GM12878 (cell line): ENCODE measurements at regions not wholly inside any gene's neighbourhood (a gene's known extent, or its start where the extent isn't known, plus 50 kb on each side); places are given as distances from the start of the nearest gene placed in this dataset.

Source experiments
- ATAC-seq: fragments of 200-7000 bp; cut with Tn5 transposase; 3 replicates; pipeline ENCODE4 v1.9.1; 2020; ENCODE audit warnings: mild to moderate bottlenecking, moderate library complexity
- BruUV-seq: library from RNA; stranded (reverse); fragments of 400-500 nt; replicated peaks from 2 replicates; lab custom pipeline; 2021; lab: Mats Ljungman, UMichigan
- CTCF ChIA-PET: fragments of 300-600 bp; sonication (Branson Sonifier 250); formaldehyde crosslinking; extraction: SDS; loops from one replicate; lab custom pipeline; 2021; ENCODE audit warnings: inconsistent platforms; lab: Yijun Ruan, JAX
- POLR2A ChIA-PET: fragments of 350-600 bp; formaldehyde crosslinking; extraction: SDS; loops from one replicate; lab custom pipeline; 2021; ENCODE audit warnings: inconsistent platforms; lab: Charles Lee
- RAD21 ChIA-PET: fragments of 300-600 bp; sonication (Branson Sonifier 250); formaldehyde crosslinking; loops from one replicate; lab custom pipeline; 2023; ENCODE audit warnings: antibody characterized with exemption; ENCODE audit not compliant: unreplicated experiment; lab: Charles Lee
- SMC1A ChIA-PET: fragments of 300-600 bp; sonication (Branson Sonifier 250); formaldehyde crosslinking; loops from one replicate; lab custom pipeline; 2023; ENCODE audit not compliant: unreplicated experiment, uncharacterized antibody; lab: Charles Lee
- DNase-seq: peaks from one replicate; pipeline ENCODE4 v3.0.0-alpha.2; 2011; ENCODE audit warnings: low read depth, low spot score
- FAIRE-seq: peaks from 3 replicates; lab custom pipeline; 2011; peaks lifted over from hg19 to GRCh38; lab: Jason Lieb, UNC
- H2AFZ ChIP-seq: 2 replicates; pipeline ENCODE4 v1.6.0; 2011; ENCODE audit warnings: low read depth, low read length, control low read depth; ENCODE audit not compliant: control insufficient read depth
- H3K27ac ChIP-seq: 2 replicates; pipeline ENCODE4 v1.5.1; 2011; ENCODE audit warnings: control low read depth; ENCODE audit not compliant: control insufficient read depth, insufficient read depth
- H3K27me3 ChIP-seq, 2 experiments: replicated peaks in 1 of 2; 2 replicates each; pipeline versions ENCODE4 v1.6.0 to v1.6.1; 2011; ENCODE audit warnings: low read length in 1 of 2; ENCODE audit not compliant: control insufficient read depth in 2 of 2, insufficient read depth in 2 of 2
- H3K36me3 ChIP-seq, 2 experiments: 2 replicates each; pipeline ENCODE4 v1.5.1; 2011; ENCODE audit warnings: low read length in 1 of 2; ENCODE audit not compliant: control insufficient read depth in 2 of 2, insufficient read depth in 2 of 2
- H3K4me1 ChIP-seq: 2 replicates; pipeline ENCODE4 v1.6.1; 2011; ENCODE audit warnings: mild to moderate bottlenecking, low read length, moderate library complexity, mixed read lengths; ENCODE audit not compliant: control insufficient read depth, insufficient read depth
- H3K4me2 ChIP-seq: 2 replicates; pipeline ENCODE4 v1.6.0; 2011; ENCODE audit warnings: control low read depth; ENCODE audit not compliant: control insufficient read depth, insufficient read depth
- H3K4me3 ChIP-seq: fragments of 200-600 bp; sonication (generic); 2 replicates; pipeline ENCODE4 v1.5.1; 2016
- H3K79me2 ChIP-seq: 2 replicates; pipeline ENCODE4 v1.6.0; 2011; ENCODE audit warnings: low read length; ENCODE audit not compliant: control insufficient read depth, insufficient read depth
- H3K9ac ChIP-seq: 2 replicates; pipeline ENCODE4 v1.8.0; 2011; ENCODE audit warnings: low read length, control low read depth, mixed read lengths; ENCODE audit not compliant: control insufficient read depth, insufficient read depth
- H3K9me3 ChIP-seq: replicated peaks from 3 replicates; pipeline ENCODE4 v1.5.1; 2011; ENCODE audit warnings: mild to moderate bottlenecking, low read length; ENCODE audit not compliant: control insufficient read depth, insufficient read depth
- H4K20me1 ChIP-seq: 2 replicates; pipeline ENCODE4 v1.6.0; 2011; ENCODE audit not compliant: control insufficient read depth, insufficient read depth
- BRCA1 ChIP-seq: IDR thresholded peaks from 2 replicates; pipeline ENCODE4 v1.6.1; 2011; ENCODE audit warnings: low read depth, low read length, improper control_type of control experiment
- CEBPB ChIP-seq, 2 experiments: fragments of 150-350 bp in 1 of 2; IDR thresholded peaks; 2 replicates each; pipeline ENCODE4 v1.6.1; 2012 to 2014; ENCODE audit warnings: low read depth in 2 of 2, low read length in 2 of 2, borderline replicate concordance in 1 of 2, inconsistent platforms in 1 of 2
- JUND ChIP-seq: IDR thresholded peaks from 2 replicates; pipeline ENCODE4 v1.6.1; 2012; ENCODE audit warnings: low read depth, mild to moderate bottlenecking, low read length, improper control_type of control experiment, moderate library complexity
- KAT2A ChIP-seq: conservative IDR thresholded peaks from 2 replicates; pipeline ENCODE4 v1.6.1; 2011; ENCODE audit warnings: low read depth, low read length; ENCODE audit not compliant: control insufficient read depth
- MYC ChIP-seq: IDR thresholded peaks from 2 replicates; pipeline ENCODE4 v1.6.1; 2011; ENCODE audit warnings: mild to moderate bottlenecking, low read length, moderate library complexity, inconsistent platforms; ENCODE audit not compliant: insufficient read depth, insufficient replicate concordance, insufficient read length, severe bottlenecking
- NFIC ChIP-seq: IDR thresholded peaks from 2 replicates; pipeline ENCODE4 v1.6.1; 2012; ENCODE audit warnings: low read depth, mild to moderate bottlenecking, inconsistent platforms, low read length, moderate library complexity
- RUNX3 ChIP-seq: IDR thresholded peaks from 2 replicates; pipeline ENCODE4 v1.6.1; 2012; ENCODE audit warnings: low read length, inconsistent platforms
- SPI1 ChIP-seq: IDR thresholded peaks from 2 replicates; pipeline ENCODE4 v1.6.1; 2011; ENCODE audit warnings: low read depth, mild to moderate bottlenecking, low read length, moderate library complexity, borderline replicate concordance; ENCODE audit not compliant: insufficient read depth
- STAT1 ChIP-seq: fragments of 450-650 bp; conservative IDR thresholded peaks from 2 replicates; pipeline ENCODE4 v1.6.1; 2014; ENCODE audit warnings: antibody characterized with exemption, mild to moderate bottlenecking
- ZBED1 ChIP-seq: IDR thresholded peaks from 2 replicates; pipeline ENCODE4 v1.6.1; 2016; ENCODE audit warnings: borderline replicate concordance
- ZNF384 ChIP-seq: IDR thresholded peaks from 2 replicates; pipeline ENCODE4 v1.6.1; 2012; ENCODE audit warnings: low read depth, mild to moderate bottlenecking, low read length, improper control_type of control experiment, borderline replicate concordance
- WGBS: methylation state at CpG from one replicate; pipeline ENCODE4 v1.1.6; 2016; ENCODE audit warnings: low lambda C conversion rate; ENCODE audit not compliant: insufficient replicate concordance, insufficient coverage; ENCODE audit errors: missing lambda C conversion rate; 5-methylcytosine and 5-hydroxymethylcytosine counted together
- in situ Hi-C: fragments of 300-500 bp; cut with MboI; formaldehyde crosslinking; loops from 9 replicates; pipeline ENCODE4 v1.14.3; 2018; ENCODE audit warnings: mixed read lengths
- intact Hi-C: fragments of 100-400 bp; cut with micrococcal nuclease; formaldehyde crosslinking; loops from one replicate; pipeline ENCODE4 v1.14.2; 2022; ENCODE audit not compliant: unreplicated experiment
- TF ChIP-seq, protein P1 (sequence below): fragments of 450-650 bp; formaldehyde crosslinking; IDR thresholded peaks from 2 replicates; pipeline ENCODE4 v1.4.0; 2022; ENCODE audit warnings: mild to moderate bottlenecking, moderate library complexity

DNA sequence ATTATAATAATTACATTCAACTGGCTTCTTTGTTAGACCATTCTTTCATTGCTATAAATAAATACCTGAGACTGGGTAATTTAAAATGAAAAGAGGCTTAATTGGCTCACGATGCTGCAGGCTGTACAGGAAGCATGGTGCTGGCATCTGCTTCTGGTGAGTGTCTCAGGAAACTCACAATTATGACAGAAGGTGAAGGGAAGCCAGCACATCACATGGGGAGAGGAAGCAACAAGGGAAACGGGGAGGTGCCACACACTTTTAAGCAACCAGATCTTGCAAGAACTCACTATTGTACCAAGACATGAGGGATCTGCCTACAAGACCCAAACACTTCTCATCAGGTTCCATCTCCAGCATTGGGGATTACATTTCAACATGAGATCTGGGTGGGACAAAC is 413.1 kb upstream of the ARRDC4 start (continued):
- no peak for TF ChIP-seq RUNX3

DNA sequence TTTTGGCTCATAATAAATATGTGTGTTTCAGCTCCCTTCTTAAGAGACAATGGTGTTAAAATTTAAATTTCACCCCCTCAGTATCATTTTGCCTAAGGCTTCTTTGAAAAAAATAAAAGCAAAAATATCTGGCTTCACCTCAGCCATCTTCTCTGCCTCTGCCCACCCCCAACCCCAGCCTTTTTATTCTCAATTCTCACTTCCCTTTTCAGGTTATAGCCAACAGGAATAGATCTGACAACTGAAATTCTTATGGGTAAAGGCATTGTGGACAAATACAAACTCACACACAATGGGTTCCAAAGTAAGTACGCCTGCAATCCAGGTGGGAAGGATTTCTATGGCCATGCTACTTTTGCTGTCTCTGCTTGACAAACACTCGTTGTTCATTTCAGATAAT is 399.0 kb upstream of the ARRDC4 start:
- Histone ChIP-seq H3K4me2 (no peak overlapping the region), H4K20me1 (no peaks in the 10 kb centered on the region), H3K9ac (no peak overlapping the region), H3K36me3 (no peaks in the 10 kb centered on the region), H3K27ac (no peak overlapping the region), H3K27me3 (no peaks in the 10 kb centered on the region), H3K9me3 (no peaks in the 10 kb centered on the region), H3K4me1 (no peaks in the 10 kb centered on the region), H2AFZ (no peak overlapping the region), H3K4me3 (no peak overlapping the region), H3K79me2 (no peaks in the 10 kb centered on the region)
- no TSS peak for BruUV-seq
- peak; percentile 63 for ATAC-seq
- TF ChIP-seq ZNF384, result 0 out of 2 replicates have a peak, but pooled peaks have one; percentile 28
- TF ChIP-seq BRCA1, result no peak
- TF ChIP-seq SPI1, result peak; percentile 81
- POLR2A ChIA-PET, result no interaction called here
- in situ Hi-C loops, result no loop called here
- RAD21 ChIA-PET, result no interaction called here
- no peak for DNase-seq
- FAIRE-seq, result no peak
- CTCF ChIA-PET, result interaction anchor here (0.6 kb wide), 1 partner anchor 11 kb away, joined by 3 read pairs; no protein-coding TSS in a partner anchor
- 40% methylated on average over 2 of the region's 2 CpGs for WGBS
- SMC1A ChIA-PET, result interaction anchor here (0.6 kb wide), 1 partner anchor 31 kb away, joined by 3 read pairs; no protein-coding TSS in a partner anchor
- intact Hi-C loops, result no loop called here

DNA sequence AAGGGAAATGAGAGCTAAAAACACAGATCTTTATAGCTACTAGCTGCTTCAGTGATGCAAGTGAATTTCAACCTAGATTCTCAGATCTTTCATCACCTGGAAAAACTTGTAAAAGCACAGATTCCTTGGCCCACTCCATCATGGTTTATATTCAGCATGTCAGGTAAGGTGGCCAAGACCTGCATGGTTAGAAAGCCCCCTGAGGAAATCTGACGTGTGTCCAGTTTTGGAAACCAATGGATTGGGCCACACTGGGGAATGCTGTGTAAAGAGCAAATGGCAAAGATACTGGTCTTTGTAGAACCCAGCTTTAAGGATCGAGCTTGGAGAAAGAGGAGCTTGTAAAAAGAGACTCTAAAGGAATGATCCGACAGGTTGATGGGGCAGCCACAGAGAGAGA is 397.0 kb upstream of the ARRDC4 start:
- RAD21 ChIA-PET, result no interaction called here
- Histone ChIP-seq H3K4me2 (no peak overlapping the region), H3K27ac (no peak overlapping the region), H3K9ac (no peak overlapping the region), H4K20me1 (no peaks in the 10 kb centered on the region), H3K4me1 (no peaks in the 10 kb centered on the region), H3K36me3 (no peaks in the 10 kb centered on the region), H3K27me3 (no peaks in the 10 kb centered on the region), H3K4me3 (no peak overlapping the region), H2AFZ (no peak overlapping the region), H3K9me3 (no peaks in the 10 kb centered on the region), H3K79me2 (no peaks in the 10 kb centered on the region)
- CTCF ChIA-PET, result no interaction called here
- SMC1A ChIA-PET, result interaction anchor here (1.3 kb wide), 1 partner anchor 18 kb away, joined by 3 read pairs; no protein-coding TSS in a partner anchor
- DNase-seq (no peak), FAIRE-seq (no peak), ATAC-seq (no peak)
- POLR2A ChIA-PET, result no interaction called here
- no TSS peak for BruUV-seq
- in situ Hi-C loops, result no loop called here
- WGBS, result 0% methylated on average over 3 of the region's 3 CpGs
- intact Hi-C loops, result no loop called here
- no peak for TF ChIP-seq MYC
- TF ChIP-seq NFIC, result no peak
- no peak for TF ChIP-seq STAT1
- no peak for TF ChIP-seq KAT2A
- TF ChIP-seq JUND, result no peak
- TF ChIP-seq, protein P1, sequence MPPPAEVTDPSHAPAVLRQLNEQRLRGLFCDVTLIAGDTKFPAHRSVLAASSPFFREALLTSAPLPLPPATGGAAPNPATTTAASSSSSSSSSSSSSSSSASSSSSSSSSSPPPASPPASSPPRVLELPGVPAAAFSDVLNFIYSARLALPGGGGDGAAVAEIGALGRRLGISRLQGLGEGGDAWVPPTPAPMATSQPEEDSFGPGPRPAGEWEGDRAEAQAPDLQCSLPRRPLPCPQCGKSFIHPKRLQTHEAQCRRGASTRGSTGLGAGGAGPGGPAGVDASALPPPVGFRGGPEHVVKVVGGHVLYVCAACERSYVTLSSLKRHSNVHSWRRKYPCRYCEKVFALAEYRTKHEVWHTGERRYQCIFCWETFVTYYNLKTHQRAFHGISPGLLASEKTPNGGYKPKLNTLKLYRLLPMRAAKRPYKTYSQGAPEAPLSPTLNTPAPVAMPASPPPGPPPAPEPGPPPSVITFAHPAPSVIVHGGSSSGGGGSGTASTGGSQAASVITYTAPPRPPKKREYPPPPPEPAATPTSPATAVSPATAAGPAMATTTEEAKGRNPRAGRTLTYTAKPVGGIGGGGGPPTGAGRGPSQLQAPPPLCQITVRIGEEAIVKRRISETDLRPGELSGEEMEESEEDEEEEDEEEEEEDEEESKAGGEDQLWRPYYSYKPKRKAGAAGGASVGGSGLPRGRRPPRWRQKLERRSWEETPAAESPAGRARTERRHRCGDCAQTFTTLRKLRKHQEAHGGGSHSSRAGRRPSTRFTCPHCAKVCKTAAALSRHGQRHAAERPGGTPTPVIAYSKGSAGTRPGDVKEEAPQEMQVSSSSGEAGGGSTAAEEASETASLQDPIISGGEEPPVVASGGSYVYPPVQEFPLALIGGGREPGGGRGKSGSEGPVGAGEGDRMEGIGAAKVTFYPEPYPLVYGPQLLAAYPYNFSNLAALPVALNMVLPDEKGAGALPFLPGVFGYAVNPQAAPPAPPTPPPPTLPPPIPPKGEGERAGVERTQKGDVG (CRISPR knock-in tag), result no peak
- TF ChIP-seq ZBED1, result no peak
- no peak for TF ChIP-seq CEBPB (IDR thresholded peaks at IDR 0.05; ENCODE audit: borderline replicate concordance in 1 of 2, low read depth in 2 of 2, low read length in 2 of 2)
